ENCODE measurements at regions not wholly inside any gene's neighbourhood (a gene's known extent, or its start where the extent isn't known, plus 50 kb on each side); places are given as distances from the start of the nearest gene placed in this dataset.

GRCh38 chr11:128209138-128209435, 378.3 kb downstream of the ETS1 start:
- no peak for TF ChIP-seq CTCF (IDR thresholded peaks at IDR 0.05)
- no peak for TF ChIP-seq EZH2 (IDR thresholded peaks at IDR 0.05; ENCODE audit: borderline replicate concordance, insufficient read depth, low read depth, low read length, poor library complexity, severe bottlenecking)

Measured in B cell (primary cell).